HT-29 (cell line): ENCODE measurements at regions not wholly inside any gene's neighbourhood (a gene's known extent, or its start where the extent isn't known, plus 50 kb on each side); places are given as distances from the start of the nearest gene placed in this dataset.
"Not testable (repeated sequence)": the region's sequence is repeated elsewhere in the genome, so short reads cannot be mapped to it uniquely, and the experiment has no call there.

Experiments used
- DNase-seq: peaks from one replicate; pipeline ENCODE4 v3.0.0-alpha.2; 2015; ENCODE audit warnings: low spot score

DNA sequence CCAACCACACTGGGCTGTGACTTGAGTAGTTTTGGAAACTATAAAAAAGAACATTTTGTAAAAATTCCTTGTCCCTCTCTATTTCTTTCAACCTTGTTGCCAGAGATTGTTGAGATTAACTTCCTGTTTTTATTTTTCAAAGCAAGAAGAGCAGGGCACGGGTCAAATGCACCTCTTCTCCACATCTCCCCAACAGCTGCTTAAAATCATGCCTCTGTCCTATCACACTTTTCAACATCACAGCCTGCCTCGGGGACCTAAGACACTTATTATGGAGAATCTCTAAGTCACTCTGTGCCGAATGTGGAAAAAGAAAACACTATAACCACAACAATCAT, 280.3 kb upstream of the TNC start:
- no peak for DNase-seq

DNA sequence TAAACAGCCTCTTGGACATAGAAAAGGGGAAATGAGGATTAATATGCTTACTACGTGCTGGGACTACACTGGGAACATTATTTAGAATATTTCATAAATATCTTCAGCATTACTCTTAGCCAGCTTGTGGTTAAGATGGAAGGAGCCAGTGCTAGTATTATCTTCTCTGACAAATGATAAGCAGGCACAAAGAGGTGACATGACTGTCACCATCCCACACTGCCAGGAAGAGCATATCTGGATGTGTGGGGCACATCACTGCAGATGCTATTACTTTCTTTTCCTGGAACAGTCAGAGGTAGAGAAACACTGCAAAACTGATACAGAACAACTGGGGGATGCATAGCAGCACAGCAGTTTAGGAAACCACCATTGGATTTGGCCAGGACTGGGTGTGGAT, 281.0 kb upstream of the TNC start:
- DNase-seq, result no peak

DNA sequence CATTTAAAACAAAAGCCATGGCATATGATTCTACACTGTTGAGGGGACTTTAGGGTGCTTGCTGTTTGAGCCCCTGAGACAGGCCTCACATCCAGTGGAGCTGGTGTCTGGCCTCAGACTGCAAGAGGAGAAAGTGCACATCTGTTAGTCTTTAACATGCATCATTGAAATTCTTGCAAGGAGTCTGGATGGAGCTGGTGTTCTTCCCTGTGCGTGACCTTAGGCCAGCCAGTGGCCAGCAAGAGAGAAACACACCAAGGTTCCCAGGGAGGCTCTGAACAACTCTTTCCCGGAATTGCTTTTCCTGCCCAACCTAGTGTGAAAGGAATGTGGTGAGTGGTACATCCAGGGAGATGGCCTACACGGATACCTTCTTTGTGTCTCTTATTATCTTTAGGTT, 282.8 kb upstream of the TNC start:
- DNase-seq, result no peak

DNA sequence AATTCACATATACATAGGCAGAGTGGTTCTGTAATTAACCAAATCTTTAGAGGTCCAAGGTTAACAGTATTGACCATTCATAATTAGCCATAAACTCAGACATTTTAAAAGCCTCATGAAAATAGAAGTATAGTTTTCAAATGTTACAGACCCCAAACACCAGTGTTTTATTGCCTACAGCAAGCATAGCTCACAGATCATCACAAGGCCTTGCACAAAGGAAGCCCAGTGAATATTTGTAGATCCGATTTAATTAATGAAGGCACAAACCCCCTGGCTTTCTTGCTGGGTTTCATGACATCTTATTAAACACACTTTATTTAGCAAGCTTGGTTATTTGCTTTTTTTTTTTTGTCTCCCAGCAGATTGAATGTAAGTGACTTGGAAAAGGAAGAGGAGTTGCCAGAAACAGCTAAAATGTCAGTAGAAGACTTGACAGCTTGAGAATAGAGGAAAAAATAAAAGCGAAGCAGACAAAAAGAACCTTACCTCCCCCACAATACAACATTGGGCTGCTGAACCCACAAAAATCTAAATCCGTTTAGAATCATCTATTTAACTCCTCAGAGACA, 283.9 kb upstream of the TNC start:
- DNase-seq, result no peak

DNA sequence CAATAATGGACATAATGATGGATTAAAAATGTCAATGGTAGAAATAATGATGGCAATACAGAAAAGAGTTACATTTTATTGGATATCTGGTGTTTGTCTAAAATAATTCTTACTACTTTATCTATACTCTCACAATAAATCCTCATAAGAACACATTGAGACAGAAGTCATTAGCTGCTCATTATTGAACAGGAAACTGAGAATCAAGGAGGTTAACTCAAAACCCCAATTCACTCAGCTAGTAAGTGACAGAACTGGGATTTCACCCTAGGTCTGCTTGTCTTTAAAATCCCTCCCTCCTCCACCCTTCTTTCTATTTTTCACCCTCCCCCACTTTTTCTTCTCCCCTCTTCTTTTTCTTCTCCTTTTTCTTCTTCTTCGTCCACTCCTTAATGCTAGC, 285.8 kb upstream of the TNC start:
- DNase-seq, result no peak

DNA sequence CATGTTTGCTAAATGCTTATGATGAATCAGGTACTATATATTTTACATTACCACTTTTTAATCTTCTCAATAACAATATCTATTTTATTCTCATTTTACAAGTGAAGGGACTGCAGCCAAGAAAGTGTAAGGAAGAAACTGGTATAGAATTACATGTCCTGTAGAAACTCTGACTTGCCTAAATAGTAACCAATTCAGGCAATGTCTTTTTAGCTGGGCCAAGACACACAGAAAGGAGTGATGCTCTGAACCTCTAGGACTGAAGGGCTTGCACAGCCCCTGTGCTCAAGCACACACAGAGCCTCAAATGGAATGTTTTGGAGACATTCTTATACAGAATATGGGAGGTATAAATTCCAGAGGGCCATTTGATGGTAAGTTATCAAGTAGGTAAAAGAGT, 286.4 kb upstream of the TNC start:
- no peak for DNase-seq

DNA sequence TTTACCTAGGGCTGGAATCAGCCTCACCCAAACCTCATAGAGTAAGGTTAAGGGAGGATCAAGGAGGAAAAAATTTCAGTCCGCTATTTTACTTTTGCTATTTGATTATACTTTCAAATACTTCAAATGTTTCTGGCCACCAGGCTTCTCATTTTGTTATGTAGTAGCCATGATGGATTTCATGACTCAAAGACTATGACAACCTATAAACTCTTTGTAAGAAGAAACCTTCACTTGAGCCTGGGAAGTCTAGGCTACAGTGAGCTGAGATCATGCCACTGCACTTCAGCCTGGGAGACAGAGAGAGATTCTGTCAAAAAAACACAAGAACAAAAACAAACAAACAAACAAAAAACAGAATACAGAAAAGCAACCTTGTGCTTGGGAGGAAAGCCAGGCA, 293.6 kb upstream of the TNC start:
- no peak for DNase-seq

DNA sequence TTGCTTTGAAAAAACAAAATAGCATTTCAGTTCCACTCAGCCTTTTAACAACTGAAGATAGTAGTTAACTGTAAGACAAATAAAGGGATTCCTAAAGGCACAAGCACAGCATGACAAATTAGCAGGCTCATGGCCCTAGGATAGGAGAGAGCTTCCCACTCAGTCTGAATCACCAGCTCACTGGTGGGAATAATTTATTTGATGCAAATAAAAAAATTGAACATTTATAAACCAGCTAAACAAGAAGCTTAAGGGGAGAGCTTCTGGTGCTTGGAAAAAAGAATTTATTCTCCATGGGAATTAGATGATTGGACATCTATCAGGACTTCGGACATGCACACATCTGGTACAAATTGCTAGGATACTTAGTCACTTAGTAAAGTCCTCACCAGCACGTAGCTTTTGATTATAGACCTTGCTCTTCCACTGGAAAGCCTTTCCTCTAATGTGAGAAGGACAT, 294.1 kb upstream of the TNC start:
- no peak for DNase-seq

DNA sequence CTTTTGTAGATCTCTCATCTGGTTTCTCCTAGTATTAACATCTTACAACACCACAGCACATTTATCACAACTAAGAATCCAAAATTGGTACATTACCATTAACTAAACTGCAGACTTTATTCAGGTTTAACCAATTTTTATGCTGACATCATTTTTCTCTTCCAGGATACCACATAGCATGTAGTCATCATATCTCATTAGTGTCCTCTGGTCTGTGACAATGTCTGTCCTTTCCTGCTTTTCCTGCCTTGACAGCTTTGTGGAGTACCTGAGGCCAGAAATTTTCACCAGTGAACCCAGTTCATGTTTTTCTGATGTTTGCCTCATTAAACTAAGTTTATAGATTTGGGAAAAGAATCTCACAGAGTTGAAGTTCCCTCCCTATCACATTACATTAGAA, 294.7 kb upstream of the TNC start:
- no peak for DNase-seq

DNA sequence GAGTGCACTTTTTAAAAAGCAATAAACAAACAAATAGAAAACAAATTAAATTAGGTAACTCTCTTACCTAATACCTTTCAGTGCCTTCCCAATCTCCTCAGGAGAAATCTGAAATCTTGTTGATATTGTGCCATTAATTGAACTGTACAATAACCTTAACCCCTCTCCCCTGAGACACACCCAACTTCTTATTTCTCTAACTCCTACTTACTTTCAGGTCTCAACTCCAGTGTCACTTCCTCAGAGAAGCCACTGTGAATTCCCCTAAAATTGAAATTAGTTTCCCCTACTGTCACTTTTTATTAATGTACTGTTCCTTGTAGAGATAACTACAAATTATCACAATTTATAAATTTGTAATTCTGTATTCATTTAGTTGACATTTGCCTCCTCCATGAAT, 295.3 kb upstream of the TNC start:
- DNase-seq, result no peak

DNA sequence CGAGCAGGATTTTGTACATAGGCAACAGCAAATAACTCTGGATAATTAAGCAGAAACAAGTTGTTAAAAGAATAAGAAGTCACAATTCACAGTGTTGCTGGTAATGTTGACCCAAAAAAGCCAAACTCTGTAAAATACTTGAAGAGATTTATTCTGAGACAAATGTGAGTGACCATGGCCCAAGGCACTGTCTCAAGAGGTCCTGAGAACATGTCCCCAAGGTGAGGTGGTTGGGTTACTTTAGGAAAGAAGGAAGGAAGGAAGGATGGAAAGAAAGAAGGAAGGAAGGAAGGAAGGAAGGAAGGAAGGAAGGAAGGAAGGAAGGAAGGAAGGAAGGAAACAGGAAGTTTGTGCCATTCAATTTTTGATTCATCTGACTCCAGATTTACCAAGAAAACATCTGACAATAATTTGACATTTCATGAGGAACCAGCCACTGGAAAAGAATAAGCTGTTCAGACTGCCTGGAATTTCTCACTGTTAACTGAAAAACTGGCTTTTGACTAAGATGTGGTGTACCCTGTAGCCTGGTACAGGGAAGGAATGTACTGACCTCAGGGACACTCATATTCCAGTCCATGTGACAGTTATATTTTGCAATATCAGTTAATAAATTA, 295.9 kb upstream of the TNC start:
- DNase-seq, result no peak

DNA sequence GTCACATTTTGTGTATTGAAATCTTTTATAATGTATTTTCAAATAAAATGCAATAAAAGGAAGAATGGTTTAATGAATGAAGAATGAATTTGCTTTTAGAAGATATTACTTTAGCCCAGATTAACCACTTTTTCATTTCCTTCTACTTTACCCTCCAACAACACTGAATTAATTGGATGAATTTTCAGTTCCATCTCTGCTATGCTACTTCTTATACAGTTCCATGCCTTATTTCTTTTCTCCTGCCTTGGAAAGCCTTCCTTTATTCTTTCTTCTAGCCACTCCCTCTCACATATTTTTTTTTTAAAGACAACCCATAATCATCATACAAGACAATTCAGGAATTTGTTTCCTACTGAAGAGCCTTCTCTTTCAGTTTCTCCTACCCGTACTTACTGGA, 296.6 kb upstream of the TNC start:
- no peak for DNase-seq

DNA sequence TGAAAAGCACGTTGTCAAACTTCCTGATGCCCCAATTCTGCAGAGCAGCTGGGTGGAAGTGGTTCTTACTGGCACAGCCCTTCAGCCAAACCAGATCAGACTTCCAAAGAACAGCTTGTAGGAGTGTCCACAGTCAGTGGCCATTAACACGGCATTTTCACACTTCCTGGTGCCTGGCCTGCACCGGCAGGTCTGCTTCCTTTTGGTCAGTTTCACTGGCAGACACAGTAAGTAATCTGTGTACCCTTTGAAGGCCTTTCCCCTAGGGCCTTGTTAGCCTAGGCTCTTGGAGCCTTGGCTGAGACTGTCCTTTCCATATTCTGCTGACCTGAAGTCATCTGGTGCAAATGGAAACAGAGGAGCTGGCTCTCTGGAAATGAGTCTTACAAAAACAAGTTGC, 297.5 kb upstream of the TNC start:
- no peak for DNase-seq

DNA sequence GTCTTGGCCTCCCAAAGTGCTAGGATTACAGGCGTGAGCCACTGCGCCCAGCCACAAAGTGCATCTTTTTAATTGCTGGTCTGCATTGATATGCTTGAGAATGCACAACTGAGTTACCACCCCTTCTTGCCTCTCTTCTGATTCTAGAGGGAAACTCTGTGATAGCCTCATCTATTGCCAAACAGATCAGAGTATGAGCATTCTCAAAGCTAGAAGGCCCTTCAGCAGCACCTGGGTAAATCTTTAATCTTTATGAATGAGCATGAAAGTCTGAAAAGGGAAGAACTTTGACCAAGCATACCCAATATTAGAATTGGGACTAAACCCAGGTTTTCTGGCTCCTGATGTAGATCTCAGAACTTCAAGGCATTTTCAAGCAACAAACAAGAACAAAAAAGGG, 298.3 kb upstream of the TNC start:
- no peak for DNase-seq

DNA sequence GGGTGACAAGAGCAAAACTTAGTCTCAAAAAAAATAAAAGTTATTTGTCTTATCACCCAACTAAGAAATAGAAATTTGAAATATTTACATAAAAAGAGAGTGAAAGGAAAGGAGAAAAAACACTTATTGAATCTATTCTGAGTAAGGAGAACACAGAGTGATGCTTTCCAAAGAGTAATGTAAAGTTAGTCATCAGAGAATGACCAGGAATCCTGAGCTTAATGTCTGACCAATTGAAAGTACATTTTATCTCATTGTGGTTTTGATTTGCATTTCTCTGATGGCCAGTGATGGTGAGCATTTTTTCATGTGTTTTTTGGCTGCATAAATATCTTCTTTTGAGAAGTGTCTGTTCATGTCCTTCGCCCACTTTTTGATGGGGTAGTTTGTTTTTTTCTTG, 300.2 kb upstream of the TNC start:
- DNase-seq, result not testable (repeated sequence)

DNA sequence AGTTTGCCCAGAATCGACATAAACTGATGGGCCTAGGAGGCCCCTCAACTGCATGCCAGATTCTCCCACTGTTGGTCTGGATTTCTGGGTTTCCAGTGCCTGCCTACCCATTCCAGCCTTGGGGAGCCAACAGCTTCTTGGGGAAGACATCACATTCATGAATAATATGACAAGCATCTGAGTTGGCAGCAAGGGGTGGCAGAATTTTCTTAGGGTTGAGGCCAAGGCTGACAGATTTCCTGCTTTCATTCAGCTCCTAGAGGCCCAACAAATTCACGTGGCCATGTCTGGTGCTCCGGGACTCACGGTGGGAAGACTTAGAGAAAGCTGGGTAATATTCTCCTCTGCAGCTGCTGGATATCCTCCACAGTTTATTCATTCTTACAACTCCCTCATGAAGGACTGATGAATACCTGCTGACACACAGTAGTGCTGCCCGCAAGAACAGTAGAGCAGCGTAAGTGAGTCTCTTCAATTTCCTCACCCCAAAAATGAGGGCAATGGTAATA, 305.0 kb upstream of the TNC start:
- no peak for DNase-seq

DNA sequence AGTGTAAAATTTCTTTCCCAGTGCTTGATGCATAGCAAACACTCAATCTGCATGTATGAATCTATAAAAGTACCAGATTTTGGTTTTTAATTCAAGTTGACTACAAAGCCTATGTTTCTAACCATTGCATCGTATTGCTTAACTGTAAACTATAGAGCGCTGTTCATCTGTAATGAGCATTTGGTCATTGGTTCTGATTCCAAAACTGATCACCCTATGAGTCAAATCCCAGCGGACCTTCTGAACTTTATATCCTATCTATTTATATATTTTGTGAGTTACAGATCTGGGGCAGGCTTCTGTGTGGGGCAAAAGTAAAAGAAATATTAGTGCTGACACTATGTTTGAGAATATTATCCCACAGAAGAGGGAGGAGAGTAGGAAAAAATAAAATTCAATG, 305.7 kb upstream of the TNC start:
- DNase-seq, result no peak

DNA sequence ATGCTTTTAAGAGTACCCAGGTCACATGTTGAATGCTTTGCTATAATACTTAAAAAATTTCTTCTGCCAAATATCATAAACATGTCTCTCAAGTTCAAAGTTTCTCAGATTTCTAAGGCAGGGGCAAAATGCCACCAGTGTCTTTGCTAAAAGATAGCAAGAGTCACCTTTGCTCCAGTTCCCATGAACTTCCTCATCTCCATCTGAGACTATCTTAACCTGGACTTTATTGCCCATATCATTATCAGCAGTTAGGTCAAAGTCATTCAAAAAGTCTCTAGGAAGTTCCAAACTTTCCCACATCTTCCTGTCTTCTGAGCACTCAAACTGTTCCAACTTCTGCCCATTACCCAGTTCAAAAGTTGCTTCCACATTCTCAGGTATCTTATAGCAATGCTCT, 307.6 kb upstream of the TNC start:
- DNase-seq, result no peak

DNA sequence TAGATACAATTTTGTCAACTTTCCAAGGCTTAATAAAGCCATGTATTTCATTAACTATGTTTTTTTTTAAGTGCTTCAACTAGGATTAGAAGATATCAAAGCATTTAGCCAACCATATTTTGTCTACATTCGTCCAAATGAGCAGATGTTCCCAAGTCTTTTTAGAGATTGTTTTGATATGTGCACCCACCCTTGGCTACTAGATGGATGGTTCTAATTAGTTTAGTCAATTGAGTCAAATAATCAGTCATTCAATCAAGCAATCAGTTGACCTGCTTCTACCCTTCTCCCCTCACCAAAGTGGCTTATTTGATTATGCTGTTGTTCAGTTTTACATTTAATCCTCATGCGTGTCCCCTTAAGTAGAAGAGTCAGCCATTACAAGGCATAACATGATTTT, 319.5 kb upstream of the TNC start:
- DNase-seq, result no peak

DNA sequence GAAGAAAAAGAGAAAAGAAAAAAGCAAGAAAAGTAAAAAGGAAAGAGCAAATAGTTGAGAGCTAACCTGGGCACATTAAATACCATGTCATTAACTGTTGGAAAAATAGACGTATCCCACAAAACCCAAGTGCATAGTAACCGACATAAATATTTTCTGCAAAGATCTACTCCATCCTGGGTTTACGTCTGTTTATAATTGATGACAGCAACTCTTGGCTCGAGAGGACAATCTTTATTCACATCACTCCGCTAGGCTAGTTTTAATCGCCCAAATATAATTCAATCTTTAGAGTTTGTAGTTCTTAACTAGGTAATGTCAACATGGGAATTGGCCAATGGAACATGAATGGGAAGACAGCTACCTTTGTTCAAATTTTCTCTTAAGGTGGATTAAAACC, 321.7 kb upstream of the TNC start:
- no peak for DNase-seq

DNA sequence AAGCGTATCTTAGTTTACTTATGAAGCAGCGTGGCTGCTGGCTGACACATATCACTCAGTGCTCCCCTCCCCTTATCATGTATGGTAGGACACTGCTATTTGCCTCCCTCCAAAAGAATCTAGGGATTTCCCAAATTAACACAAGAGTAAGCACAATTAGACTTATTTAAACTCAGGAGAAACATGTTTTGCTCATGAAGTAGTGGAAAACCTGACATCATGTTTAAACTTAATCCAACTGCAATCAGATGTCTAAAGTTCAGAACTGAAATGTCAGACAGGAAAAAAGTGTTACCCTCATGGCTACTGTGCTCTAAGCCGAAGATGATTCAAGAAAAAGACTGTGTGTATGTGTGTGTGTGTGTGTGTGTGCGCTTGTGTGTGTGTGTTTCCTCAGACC, 324.1 kb upstream of the TNC start:
- no peak for DNase-seq

DNA sequence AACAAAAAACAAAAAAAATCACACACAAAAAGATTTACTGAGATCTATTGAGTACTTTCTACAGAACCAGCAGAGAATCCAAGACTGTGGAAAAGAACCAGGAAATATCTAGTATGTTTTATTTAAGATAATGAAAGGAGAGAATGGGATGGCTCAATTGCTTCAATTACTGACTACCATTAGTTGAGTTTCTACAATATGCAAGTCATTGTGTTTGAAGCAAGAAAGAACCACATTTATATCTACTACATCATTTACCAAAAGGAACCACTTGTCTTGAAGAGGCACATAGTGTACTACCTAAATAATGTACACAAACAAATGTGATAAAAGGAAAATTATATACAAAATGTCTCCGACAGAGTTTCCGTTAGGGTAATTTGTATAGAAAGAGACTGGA, 325.9 kb upstream of the TNC start:
- no peak for DNase-seq

DNA sequence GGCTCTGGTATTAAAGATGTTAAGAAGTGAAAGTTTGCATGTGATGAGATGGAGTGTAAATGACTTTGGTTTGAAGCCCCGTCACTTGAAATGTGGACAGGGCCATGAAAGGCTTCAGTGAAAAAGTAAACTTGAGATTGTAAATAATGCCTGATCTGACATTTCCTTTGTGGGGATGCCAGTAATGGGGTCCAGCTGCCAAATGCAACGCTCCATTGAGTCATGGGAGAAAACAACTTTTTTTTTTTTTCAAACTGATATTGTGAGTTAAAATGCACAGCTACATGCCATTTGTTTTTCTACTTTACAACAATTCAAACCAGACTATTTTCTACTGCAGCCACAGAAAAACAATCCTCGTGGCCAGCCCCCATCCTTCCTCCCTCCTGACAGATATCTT, 327.0 kb upstream of the TNC start:
- DNase-seq, result no peak

DNA sequence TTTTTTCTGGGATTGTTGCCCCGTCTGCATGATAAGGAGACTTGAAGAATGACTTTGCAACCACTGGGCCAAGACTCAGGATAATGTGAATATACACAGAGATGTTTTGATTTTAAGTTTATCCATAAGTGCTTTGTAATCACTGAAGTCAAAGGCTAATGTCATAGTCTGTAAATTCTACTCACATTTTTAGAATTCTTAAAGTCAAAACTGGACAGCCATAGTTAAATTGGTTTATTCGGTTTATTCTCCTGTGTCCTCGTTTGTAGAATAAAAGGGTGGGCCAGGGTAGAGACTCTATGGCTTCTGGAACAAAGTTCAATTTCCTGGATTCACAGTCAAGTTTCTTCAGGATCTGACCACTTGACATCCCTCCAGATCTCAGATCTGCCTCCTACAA, 327.7 kb upstream of the TNC start:
- DNase-seq, result no peak
